Stimulated activated CD4-positive, alpha-beta T cell treated with anti-CD3 and anti-CD28 coated beads, TNF-alpha, amount 100 ng/mL, for 24 hours (primary cell): ENCODE measurements at regions not wholly inside any gene's neighbourhood (a gene's known extent, or its start where the extent isn't known, plus 50 kb on each side); places are given as distances from the start of the nearest gene placed in this dataset.

ENCODE experiments used
- DNase-seq, 3 experiments: peaks; one replicate each; pipeline ENCODE4 v3.0.0-alpha.2; 2020; ENCODE audit warnings: low read depth in 3 of 3

DNA sequence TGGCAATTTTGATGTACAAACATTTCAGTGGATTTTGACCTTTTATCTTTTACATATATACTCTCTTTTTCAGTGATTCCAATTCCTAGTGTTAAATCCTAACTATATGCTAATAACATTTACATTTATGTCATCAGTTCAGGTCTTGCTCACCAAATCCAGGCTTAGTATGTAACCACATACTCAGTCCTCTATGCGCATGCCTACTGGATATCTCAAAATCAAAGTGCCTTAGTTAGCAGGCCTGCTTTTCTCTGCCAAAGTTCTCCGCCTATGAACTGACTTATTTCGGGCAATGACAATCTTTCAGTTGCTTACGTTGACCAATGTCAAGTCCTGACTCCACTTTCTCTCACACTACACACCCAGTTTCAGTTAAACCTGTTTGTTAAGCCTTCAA lies 478.5 kb upstream of the SLITRK1 start:
- DNase-seq: no peak

DNA sequence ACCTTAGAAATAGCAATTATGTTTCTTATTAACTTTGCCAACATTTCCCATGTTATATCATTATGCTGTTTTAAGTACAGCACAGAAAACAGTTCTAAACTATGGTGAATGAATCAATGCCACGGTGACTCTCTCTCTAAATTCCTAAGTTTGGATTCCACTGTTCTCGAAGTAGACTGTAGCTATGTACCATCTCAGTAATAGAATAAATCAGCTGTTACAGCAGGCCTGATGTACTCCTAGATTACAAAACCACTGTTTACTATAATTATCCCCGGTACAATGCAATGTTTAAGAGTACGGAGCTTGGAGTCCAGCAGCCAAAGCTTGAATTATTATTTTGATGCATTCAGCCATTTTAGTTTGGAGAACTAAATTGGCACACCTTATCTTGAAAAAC lies 476.3 kb upstream of the SLITRK1 start:
- DNase-seq: no peak

DNA sequence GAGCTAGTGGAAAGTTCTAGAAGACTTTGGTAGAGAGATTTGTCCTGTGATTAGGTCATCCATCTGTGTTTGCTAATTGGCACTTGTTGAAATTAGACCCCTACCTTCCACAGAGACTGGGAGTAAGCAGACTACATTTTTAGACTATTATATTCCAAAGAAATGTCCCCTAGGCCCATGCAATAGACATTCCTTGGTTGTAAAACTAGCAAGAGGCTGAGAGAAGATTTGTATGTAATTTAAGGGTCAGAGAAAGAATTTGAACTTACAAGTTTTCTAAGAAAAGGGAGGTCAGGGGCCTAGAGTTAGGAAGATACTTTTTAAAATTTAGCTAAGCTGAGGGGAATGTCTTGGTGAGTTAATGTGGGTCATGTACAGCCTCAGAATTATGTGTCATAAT lies 470.7 kb upstream of the SLITRK1 start:
- DNase-seq: no peak

DNA sequence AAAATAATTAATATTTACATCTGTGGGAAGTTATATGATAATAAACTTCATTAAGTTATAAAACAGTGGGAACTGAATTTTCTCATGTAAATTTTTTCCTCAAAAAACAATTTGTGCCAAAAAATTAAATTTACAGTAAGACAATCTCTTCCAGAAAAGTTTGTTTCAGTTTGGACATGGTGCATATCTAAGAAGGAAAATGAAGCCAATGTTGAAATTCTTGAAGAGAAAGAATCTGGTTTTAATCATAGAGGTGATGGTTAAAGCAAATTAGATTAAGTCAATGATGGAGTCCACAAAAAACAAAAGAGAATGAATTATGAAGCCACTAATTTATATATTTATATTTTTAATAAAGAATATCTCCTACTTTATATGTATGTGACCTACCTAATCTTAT lies 457.2 kb upstream of the SLITRK1 start:
- no peak for DNase-seq

DNA sequence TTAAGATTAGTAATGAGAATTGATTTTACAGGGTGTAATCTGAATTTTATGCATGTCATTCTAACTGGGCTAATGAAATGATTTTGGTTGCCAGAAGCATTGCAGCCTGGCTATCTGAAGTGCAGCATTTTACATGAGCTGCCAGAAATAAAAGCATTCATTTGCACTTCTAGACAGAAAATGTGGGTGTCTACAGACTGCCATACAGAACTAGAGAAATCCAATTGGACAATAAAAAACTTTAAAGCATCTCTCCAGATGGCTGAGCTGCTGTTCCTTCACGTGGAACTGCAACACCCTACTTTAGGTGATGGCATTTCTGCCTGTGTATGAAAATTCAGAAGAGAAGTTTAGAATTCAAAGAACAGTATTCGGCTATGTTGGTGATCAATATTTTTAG lies 450.1 kb upstream of the SLITRK1 start:
- no peak for DNase-seq

DNA sequence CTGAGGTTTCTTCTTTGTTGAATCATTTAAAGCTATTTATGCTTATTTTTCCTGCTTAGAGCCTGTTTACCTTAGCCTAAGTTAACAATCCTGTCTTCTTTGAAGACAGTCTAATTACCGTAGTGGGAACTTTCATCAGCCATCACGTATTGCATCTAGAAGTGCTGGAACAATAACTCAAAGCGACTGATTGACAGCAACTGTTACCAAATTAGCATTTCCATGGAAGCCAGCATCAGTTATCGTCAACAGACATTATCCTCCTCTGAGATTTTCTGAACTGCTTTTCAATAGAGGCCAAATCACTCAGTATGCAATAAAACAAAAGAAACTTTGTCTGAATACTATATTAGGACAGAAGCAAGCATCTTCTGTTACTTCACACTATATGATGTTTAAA lies 433.3 kb upstream of the SLITRK1 start:
- no peak for DNase-seq

DNA sequence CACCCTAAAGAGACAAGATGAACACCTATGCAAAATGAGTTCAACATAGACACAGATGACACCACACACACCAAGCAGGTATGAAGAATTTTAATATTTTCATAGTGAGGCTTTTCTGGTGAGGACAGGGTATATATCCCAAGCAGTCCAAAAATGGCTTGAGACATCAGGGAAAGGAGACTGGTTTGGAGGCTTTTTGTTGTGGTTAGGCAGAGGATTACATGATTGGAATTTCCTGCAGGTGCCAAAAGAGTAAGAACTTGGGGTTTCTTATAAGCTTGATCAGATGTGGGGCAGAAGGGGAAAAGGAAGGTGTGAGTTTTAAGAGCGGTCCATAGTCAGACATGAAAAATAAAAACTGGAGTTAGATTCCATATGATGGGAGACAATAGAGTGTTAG lies 420.8 kb upstream of the SLITRK1 start:
- no peak for DNase-seq

DNA sequence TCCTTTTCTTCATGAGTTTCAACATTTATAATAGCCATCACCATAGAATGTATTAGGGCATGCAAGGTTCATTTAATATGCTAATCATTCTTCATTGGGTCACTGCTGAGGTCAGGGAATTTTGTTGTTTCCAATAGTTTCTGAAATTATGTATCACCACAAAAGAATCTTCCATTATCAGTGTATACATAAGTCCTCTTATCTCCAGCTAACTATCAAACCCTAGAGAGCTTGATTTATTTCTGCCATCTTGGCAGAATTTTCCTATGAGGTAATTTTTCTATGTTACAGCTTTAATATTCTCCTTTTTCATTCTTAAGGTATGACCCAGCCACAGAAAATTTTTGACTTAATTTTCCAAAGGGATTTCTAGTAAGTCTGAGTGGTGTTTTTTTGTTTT lies 415.0 kb upstream of the SLITRK1 start:
- no peak for DNase-seq

DNA sequence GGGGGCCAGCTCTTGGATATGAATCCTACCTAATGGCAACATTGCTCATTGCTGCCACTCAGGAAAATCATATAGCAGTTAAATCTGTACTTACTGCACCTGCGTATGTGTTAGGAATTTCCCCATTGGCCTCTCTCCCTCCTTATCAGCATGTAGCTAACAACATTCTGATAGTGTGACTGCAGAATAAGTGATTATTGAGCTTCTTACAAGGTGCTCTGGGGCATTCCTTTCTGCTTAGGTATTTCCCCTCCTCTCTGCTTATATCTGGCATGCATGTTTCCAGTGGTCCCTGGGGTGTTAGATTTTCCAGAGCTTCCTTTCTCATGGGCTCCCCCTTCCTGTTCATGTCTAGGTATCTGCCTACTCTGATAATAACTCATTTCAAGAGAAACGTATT lies 414.1 kb upstream of the SLITRK1 start:
- no peak for DNase-seq

DNA sequence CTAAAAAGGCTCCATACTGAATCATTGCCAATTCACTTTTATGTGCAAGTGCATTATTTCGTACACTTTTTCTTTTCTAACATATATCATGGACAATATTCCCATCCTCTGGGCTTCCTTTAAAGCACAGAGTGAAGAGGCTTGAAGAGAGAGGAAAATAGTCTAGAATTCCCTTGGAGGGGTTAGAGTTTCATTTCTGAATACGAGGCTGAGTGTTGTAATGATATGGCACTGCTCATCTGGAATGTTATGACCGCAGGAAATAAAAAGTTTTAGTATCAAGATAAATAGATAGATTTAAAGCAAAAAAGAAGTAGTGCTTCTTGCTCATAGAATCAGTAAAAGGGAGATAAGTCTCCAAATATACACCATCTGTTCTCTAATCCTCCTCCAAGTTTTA lies 412.3 kb upstream of the SLITRK1 start:
- no peak for DNase-seq

DNA sequence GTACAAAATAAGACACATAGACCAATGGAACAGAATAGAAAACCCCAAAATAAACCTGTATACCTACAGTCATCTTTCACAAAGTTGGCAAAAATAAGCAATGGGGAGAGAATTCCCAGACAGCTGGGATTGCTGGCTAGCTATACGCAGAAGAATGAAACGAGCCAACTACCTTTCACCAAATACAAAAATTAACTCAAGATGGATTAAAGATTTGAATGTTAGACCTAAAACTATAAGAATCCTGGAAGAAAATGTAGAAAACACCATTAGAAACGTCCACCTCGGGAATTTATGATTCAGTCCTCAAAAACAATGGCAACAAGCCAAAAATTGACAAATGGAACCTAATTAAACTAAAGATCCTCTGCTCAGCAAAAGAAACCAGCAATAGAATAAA lies 408.1 kb upstream of the SLITRK1 start:
- no peak for DNase-seq

DNA sequence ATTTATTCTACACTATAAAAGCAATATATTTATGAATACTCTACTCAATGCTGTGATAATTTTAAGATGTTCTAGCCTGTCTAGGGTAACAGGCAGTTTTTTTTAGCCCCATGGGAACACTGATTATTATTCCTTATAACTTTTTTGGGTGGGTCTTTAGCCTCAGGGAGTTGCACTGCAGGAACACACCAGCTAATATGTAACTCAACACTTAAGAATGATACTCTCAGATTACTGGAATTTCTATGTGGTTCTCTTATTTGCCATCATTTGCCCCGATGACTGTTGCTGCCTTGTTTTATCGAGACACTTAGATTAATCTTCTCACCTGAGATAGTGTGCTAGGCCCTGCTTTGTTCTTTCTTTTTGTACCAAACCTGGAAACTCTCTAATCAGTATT lies 396.9 kb upstream of the SLITRK1 start:
- DNase-seq: no peak

DNA sequence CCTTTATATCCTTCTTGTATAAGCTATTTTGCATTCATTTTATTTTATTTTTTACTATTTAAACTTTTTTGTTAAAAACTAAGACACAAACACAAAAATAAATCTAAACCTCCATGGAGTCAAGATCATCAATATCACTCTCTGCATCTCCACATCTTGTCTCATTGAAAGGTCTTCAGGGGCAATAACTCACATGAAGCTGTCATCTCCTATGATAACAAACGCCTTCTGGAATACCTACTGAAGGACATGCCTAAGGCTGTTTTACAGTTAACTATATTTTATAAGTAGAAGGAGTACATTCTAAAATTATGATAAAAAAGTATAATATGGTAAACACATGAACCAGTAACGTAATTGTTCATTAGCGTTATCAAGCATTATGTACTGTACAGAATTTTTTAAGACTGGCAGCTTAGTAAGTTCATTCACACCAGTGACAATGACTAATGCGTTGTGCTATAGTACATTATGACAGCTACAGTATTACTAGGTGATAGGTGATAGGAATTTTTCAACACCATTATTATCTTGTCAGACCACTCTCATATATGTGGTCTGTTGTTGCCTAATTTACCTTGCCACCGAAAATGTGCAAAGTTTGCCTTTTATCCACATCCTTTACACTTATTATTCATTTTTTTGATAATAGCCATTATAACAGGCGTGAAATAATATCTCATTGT lies 390.7 kb upstream of the SLITRK1 start:
- DNase-seq: no peak

DNA sequence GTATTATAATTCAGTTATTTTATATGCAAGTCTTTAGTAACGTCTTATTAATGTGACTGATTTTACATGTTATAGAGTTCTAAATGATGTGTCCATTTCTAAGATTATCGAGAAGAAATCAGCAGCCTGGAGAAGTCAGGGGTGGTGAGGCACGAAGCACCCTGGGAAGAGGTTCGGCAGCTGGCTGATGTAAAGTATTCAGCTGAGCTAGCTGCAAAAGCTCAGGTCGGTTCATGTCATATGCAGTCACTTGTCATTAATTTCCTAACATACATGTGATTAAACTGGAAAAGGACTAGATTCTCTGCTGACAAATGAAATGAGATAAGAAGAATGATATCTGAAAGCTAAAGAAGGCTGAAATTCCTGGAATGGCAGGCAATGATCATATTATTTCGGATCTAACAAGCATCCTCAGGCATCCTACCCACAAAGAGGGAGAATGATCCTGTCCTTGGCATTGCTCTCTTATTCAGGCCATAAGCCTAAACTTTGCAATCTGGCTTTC lies 383.0 kb upstream of the SLITRK1 start:
- DNase-seq: no peak

DNA sequence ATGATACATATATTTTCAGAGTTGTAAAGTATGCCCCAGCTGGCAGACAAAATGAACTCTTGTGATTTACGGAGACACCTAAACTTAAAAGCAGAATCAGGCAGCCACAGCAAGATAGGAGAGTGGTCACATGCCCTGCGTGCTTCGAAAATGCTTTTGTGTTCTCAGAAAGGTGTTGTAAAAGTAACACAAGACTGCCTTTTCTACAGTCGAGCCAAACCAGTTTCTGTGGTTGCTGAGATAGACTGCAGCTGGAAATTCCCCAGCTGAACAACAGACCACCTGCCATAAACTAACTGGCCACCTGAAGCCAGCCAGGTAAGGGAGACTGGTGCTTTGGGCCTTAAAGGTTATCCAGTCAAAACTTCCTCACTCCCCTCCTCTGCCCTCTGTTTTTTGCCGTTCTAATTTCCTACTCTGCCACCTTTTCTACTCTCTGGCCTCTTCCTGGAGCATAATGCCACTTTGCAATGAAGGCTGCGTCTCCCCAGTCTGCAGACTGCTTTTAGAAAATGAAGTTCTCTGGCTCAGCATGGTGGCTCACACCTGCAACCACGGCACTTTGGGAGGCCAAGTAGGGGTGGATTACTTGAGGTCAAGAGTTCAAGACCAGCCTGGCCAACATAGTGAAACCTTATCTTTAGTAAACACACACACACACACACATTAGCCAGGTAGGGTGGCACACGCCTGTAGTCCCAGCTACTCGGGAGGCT lies 381.2 kb upstream of the SLITRK1 start:
- DNase-seq: no peak

DNA sequence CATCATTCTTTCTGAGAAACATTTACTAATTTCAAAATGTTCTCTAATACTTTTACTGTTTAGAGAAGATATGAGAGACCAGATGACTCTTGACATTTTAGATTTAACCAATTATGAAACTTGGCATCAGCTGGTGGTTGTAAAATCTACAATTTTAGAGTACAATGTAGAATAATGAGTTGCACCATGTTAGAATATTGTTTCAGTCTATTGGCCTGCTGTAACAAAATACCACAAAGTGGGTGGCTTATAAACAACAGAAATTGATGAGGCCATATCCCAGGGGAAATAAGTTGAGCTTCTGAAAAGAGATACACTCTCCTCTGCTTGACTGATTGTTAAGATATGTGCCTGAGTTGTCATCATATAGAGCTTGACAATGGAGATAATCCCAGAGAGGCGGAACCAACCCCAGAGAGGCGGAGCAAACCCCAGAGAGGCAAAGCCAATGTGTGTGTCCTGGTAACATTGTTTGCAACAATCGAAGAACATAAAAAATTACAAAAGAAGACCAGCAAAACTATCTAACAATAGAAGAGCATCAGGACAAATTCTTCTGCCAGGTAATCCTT lies 373.0 kb upstream of the SLITRK1 start:
- no peak for DNase-seq

DNA sequence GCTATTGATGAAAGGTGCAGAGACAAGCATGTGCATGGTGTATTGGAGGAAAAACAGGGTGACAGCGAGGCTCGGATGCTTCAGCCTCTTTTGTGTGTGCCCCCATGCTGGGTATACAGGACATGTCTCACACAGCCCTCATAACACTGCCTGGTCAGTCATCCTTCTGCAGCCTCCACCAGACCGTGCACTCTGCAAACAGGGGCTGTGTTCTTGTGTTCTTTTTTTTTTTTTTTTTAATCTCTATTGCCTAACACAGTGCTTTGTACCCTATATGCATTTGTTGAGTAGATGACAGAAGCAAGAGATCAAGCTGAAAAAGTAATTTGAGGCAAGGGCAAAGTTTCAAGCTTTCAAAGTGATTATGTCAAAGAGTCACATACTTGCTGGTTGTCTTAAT lies 367.2 kb upstream of the SLITRK1 start:
- DNase-seq: no peak

DNA sequence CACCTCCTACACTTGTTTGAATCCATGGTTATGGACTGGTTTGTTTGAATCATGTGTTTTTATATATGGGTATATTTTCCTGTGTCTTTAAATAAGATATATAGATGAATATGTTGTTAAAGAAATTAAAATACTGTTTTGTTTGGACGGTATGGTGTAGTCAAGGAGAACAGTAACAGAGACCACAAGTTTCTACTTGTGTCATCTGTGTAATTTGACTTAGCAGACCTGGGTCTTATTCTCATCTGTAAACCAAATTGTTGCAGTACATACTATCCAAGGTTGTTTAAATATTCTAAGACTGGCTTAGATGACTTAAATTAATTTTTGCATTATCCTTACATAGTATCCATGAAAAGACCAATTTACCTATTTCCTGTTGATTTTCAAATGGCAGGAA lies 361.1 kb upstream of the SLITRK1 start:
- DNase-seq: no peak

DNA sequence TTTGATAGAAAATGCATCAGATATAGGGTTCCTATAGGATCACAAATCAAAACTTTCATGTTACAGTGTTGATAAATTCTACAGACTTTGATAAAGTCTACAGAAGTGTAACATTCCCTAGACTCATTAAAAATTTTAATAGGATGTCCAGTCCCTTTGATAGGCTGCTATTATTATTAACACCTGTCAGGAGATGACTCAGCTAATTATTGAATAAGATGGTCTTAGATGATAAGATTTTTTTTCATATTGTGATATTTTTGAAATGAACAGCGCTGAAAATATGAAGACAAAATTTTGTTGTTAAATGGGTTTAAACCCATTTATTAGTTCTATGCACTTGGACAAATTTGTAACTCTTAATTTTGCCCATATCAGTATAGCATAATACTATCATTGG lies 356.8 kb upstream of the SLITRK1 start:
- no peak for DNase-seq

DNA sequence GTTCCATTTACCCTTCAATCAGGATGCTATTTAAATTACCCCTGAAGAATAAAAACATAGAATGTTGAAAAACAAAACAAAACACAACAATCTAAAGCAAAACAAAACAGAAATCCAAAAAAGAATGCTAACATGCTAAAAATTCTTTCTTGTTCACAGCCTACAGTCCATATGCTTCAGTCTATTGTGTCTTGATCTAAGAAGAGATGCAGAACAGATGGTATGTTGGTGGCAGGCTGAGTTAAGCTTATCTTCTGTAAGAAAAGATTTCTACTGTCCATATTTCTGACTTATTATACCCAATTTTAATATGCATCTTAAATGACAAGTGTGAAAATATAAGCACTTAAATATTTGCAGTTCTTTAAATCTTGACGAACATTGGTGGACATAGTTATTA lies 356.1 kb upstream of the SLITRK1 start:
- no peak for DNase-seq

DNA sequence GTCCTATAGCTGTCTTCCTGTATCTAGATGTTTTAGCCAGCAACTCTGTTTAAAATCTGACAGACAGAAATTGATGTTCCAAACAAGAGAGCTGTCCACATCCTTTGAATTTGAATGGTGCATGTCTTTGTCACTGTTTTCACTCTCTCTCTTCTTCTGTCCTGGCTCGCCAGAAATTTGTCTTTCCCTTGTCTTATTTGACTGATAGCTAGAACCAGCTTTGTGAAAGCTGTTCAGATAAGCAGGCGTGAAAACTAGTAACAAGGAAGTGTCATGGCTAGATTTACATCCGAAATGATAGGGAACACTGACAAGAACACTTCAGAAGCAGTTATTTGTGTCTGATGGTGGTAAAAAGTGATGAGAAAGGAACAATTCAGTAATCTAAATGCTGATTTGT lies 354.9 kb upstream of the SLITRK1 start:
- no peak for DNase-seq

DNA sequence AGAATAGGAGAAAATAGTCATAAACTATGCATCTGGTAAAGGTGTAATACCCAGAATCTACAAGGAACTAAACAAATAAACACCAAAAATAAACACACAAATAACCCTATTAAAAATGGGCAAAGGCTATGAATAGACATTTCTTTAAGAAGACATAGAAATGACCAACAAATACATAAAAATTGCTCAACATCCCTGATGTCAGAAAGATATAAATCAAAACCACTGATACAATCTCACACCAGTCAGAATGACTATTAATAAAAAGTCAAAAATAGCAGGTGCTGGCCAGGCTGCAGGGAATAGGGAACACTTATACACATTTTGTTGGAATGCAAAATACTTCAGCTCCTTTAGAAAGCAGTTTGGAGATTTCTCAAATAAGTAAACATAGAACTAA lies 352.1 kb upstream of the SLITRK1 start:
- DNase-seq: no peak

DNA sequence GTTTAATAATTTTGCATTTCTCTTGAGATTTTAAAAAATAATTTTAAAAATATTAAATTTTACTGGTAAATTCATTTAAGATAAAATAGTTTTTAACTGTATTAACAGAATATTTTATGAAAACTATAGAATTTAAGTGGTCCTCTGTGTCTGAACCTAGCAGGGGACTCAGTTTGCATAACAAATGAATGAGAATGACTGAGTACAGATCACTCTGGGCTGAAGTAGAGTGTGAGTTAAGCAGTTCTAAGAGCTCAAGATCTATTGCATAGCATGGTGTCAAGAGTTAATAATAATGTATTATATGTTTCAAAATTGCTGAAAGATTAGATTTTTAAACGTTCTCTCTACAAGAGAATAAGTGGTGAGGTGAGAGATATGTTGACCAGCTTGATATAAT lies 348.3 kb upstream of the SLITRK1 start:
- no peak for DNase-seq
